ENCODE measurements at regions not wholly inside any gene's neighbourhood (a gene's known extent, or its start where the extent isn't known, plus 50 kb on each side); places are given as distances from the start of the nearest gene placed in this dataset.
"Not testable (repeated sequence)": the region's sequence is repeated elsewhere in the genome, so short reads cannot be mapped to it uniquely, and the experiment has no call there.

DNA sequence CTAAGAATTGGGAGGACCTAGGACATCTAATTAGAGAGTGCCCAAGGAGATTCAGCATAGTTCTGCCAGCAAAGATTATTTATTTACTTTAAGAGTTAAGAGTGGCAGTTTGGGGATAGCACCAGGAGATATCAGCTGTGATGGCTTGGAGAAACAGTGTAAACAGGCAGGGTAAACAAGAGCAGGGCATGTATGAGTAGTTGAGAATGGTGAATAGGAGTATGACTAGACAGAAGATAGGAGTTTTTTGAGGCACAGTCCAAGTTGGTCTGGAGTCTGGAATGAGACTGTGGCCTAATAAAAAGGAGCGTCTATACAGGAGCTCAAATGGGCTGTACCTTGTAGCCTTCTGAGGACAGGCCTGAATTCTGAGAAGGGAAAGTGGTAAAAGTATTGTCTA, 404.1 kb downstream of the BCKDHB start:
- FAIRE-seq; RAD21 ChIA-PET (ENCODE audit: unreplicated experiment): not testable (repeated sequence)

GRCh38 chr6:80508885-80509630, 402.6 kb downstream of the BCKDHB start:
- no peaks in the 10 kb centered on the region for H3K79me2 ChIP-seq (ENCODE audit: control insufficient read depth, insufficient read depth, low read length)
- DNase-seq (ENCODE audit: low read depth, low spot score), result no peak
- RAD21 ChIA-PET (ENCODE audit: unreplicated experiment), result no interaction called here
- TF ChIP-seq TCF7 (IDR thresholded peaks at IDR 0.05; ENCODE audit: borderline replicate concordance) (no peak), NFXL1 (IDR thresholded peaks at IDR 0.05; ENCODE audit: borderline replicate concordance) (no peak), ZNF622 (IDR thresholded peaks at IDR 0.05) (no peak), RBBP5 (conservative IDR thresholded peaks at IDR 0.05) (no peak), BRCA1 (IDR thresholded peaks at IDR 0.05; ENCODE audit: low read depth, low read length) (no peak), CEBPB (IDR thresholded peaks at IDR 0.05; ENCODE audit: borderline replicate concordance in 1 of 2, low read depth in 2 of 2, low read length in 2 of 2) (no peak), NR2C1 (IDR thresholded peaks at IDR 0.05) (no peak), SMARCA5 (IDR thresholded peaks at IDR 0.05) (no peak)
- TF ChIP-seq, protein P1, sequence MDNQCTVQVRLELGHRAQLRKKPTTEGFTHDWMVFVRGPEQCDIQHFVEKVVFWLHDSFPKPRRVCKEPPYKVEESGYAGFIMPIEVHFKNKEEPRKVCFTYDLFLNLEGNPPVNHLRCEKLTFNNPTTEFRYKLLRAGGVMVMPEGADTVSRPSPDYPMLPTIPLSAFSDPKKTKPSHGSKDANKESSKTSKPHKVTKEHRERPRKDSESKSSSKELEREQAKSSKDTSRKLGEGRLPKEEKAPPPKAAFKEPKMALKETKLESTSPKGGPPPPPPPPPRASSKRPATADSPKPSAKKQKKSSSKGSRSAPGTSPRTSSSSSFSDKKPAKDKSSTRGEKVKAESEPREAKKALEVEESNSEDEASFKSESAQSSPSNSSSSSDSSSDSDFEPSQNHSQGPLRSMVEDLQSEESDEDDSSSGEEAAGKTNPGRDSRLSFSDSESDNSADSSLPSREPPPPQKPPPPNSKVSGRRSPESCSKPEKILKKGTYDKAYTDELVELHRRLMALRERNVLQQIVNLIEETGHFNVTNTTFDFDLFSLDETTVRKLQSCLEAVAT (IDR thresholded peaks at IDR 0.05), result no peak
- CTCF ChIA-PET, result no interaction called here
- no peak overlapping the region for H3K27ac ChIP-seq (ENCODE audit: control insufficient read depth, insufficient read depth)
- in situ Hi-C loops (cut with MboI), result no loop called here
- ATAC-seq, result no peak
- no peak for FAIRE-seq
- no peaks in the 10 kb centered on the region for H3K36me3 ChIP-seq (ENCODE audit: control insufficient read depth in 2 of 2, insufficient read depth in 2 of 2, low read length in 1 of 2)
- intact Hi-C loops (cut with micrococcal nuclease; ENCODE audit: unreplicated experiment), result no loop called here
- POLR2A ChIA-PET, result no interaction called here
- no peak overlapping the region for H3K4me3 ChIP-seq
- no peaks in the 10 kb centered on the region for H4K20me1 ChIP-seq (ENCODE audit: control insufficient read depth, insufficient read depth)
- no peaks in the 10 kb centered on the region for H3K9me3 ChIP-seq (replicated peaks; ENCODE audit: control insufficient read depth, insufficient read depth, low read length)
- no peak overlapping the region for H2AFZ ChIP-seq (ENCODE audit: control insufficient read depth, low read depth, low read length)
- no peak overlapping the region for H3K9ac ChIP-seq (ENCODE audit: control insufficient read depth, insufficient read depth, low read length)
- H3K4me2 ChIP-seq (ENCODE audit: control insufficient read depth, insufficient read depth), result no peak overlapping the region
- no peaks in the 10 kb centered on the region for H3K27me3 ChIP-seq (replicated peaks in 1 of 2; ENCODE audit: control insufficient read depth in 2 of 2, insufficient read depth in 2 of 2, low read length in 1 of 2)
- SMC1A ChIA-PET (ENCODE audit: uncharacterized antibody, unreplicated experiment), result no interaction called here
- H3K4me1 ChIP-seq (ENCODE audit: control insufficient read depth, insufficient read depth, low read length), result no peaks in the 10 kb centered on the region
- BruUV-seq (replicated peaks), result no TSS peak

More for the DNA sequence above, 404.1 kb downstream of the BCKDHB start:
- H3K4me1 ChIP-seq (ENCODE audit: control insufficient read depth, insufficient read depth, low read length); H3K4me2 ChIP-seq (ENCODE audit: control insufficient read depth, insufficient read depth); H3K9ac ChIP-seq (ENCODE audit: control insufficient read depth, insufficient read depth, low read length); POLR2A ChIA-PET; CTCF ChIA-PET; H3K4me3 ChIP-seq; H3K27me3 ChIP-seq (replicated peaks in 1 of 2; ENCODE audit: control insufficient read depth in 2 of 2, insufficient read depth in 2 of 2, low read length in 1 of 2); ATAC-seq; H3K36me3 ChIP-seq (ENCODE audit: control insufficient read depth in 2 of 2, insufficient read depth in 2 of 2, low read length in 1 of 2); H3K9me3 ChIP-seq (replicated peaks; ENCODE audit: control insufficient read depth, insufficient read depth, low read length); in situ Hi-C loops (cut with MboI); intact Hi-C loops (cut with micrococcal nuclease; ENCODE audit: unreplicated experiment); DNase-seq (ENCODE audit: low read depth, low spot score); H3K79me2 ChIP-seq (ENCODE audit: control insufficient read depth, insufficient read depth, low read length); BruUV-seq (replicated peaks); H3K27ac ChIP-seq (ENCODE audit: control insufficient read depth, insufficient read depth); SMC1A ChIA-PET (ENCODE audit: uncharacterized antibody, unreplicated experiment); H4K20me1 ChIP-seq (ENCODE audit: control insufficient read depth, insufficient read depth); H2AFZ ChIP-seq (ENCODE audit: control insufficient read depth, low read depth, low read length): not testable (repeated sequence)
- WGBS (ENCODE audit: insufficient coverage, insufficient replicate concordance, low lambda C conversion rate, missing lambda C conversion rate), result 75% methylated on average over 1 of the region's 1 CpG
